Hypothalamus (tissue), 51 donors: ENCODE measurements at regions not wholly inside any gene's neighbourhood (a gene's known extent, or its start where the extent isn't known, plus 50 kb on each side); places are given as distances from the start of the nearest gene placed in this dataset.

Experiments
- DNase-seq, 51 donors: peaks; one replicate each; lab custom pipeline; 2025; lab: John Stamatoyannopoulos, UW

DNA sequence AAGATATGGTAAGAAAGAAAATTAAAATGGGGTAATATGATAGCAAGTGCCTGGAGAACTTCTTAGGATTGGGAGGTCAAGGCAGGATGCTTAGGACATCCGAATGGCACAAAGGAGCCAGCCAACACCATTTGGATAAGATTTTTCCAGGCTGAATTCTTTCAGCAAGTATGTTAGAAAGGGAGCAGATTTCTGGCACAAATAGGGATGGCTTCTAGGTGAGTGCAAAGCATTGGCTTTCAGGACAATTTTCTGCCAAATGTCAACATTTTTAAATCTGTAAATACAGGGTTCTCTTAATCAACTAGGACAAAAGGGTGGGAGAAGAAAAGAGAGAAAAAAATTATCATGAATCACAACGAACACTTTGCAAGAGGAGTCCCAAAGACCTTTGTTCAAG is 409.1 kb downstream of the GPAM start:
- DNase-seq, result no peak

DNA sequence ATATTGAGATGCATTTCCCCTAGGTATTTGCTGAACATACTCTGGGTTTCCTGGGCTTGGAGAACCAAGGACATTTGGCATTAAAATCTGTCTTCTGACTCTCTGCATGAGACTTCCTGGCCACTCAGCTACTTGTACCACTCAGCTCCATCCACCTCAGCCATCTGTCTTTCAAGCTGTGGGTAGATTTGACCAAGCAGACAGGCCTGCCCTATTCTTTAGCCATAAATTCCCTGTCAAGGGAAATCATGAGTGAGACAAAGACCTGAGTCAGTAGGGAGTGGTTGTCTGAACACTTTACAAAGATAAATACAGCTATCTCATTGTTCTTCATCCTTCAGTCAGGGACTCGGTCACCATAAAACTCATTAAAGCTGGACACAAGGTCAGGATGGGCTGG is 399.1 kb downstream of the GPAM start:
- no peak for DNase-seq

DNA sequence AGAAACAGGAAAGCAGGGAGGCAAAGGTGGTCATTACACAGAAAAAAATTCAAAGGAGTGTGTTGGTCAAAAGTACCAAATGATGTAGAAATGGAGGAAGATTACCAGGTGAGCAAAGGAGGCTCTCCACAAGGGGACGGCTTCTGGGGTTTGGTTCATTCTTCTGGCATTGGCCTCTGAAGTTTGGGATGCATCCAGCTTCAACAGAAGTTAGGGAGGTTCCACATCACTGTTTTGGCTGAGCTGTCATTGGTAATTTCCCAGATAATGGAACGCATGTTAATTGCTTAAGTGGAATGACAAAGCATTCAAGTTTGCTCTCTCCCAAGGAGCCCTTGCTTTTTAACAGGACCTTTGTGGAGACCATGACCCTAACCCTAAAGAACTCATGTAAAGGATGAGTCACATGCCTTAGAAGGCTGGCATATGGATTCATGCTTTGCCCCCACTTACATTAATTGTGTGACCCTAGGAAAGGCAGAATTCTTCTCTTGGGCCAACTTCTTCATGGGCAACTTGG is 398.6 kb downstream of the GPAM start:
- no peak for DNase-seq

DNA sequence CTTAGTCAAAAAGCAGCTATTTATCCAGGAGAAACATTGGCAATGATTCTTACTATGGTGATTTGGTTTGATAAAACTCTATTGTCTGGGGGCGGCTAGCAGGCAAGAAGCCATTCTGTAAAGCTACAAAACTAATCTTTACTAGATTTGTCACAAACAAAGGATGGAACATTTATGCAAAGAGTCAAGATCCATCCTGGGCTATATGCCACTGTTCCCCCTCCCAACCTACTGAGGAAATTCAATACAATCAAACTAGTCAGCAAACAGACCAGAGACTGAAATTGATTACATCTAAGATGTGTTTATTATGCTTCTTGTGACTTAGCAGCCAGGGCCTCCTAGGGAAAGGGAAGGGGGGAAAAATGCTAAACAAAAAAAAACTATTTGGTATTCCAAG is 397.6 kb downstream of the GPAM start:
- DNase-seq, result no peak

DNA sequence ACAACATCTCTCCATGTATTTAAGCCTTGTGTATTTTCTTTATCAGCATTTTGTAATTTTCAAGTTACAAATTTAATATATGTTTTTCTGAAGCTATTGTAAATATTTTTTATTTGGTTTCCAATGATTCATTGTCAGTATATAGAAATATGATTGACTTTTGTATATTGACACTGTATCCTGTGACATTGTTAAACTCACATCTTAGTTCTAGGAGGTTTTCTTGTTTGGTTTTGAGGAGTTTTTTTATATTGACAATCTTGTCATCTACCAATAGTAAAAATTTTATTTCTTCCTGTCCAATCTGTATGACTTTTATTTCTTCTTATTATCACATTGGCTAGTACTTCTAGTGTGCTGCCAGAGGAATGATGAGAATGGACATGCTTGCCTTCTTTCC is 393.7 kb downstream of the GPAM start:
- DNase-seq, result no peak

DNA sequence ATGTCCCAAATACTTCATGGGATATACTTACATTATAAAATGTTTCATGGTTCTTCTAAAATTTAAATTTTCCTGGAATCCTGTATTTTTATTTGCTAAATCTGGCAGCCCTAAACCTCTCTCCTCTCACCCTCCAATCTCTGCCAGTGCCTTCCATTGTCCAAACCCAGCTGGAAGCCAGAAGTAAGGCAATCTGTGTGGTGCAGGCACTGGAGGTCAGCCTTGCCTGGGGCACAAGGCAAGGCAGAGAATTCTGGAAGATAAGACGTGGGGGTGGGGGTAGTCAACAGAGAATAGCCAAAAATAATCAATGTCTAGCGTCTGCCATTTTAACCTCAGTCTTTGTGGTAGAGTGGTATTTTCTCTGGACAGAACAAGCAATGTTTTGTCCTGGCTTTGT is 381.7 kb downstream of the GPAM start:
- DNase-seq, result no peak

DNA sequence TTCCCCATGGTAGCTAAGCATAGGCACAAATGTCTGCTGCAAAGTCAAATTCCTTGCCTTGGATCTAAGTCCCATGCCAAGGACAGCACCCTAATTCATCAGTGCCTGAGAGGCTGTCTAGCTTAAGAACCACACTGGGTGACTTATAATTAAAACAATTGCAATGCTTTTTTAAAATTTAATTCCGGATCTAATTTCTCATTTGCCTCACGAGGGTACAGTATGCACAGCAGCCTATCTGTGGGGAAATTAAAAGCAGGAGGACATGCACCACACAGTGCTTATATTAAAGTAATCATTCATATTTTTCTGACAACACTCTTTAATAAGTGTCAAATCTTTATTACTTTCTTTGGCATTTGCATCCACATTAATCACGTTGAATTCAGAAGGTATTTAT is 378.8 kb downstream of the GPAM start:
- DNase-seq, result no peak

DNA sequence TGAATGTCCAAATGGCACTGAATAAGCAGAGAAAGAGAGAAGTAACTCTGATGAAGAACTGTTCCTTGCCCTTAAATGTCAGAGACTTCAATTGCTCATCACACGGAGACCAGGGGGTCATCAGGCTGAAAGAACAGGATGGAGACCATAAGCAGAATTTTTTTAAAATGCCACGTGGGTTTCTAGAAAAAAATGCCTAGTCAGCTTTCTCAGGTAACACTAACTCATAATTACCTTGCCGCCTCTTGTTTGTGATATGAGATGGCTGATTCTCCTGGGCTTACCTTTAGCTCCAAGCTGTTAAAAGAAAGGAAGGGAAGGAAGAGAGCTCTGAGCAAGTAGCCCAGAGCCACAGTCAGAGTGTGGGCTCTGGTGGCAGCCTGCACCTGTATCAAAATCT is 372.0 kb downstream of the GPAM start:
- no peak for DNase-seq

DNA sequence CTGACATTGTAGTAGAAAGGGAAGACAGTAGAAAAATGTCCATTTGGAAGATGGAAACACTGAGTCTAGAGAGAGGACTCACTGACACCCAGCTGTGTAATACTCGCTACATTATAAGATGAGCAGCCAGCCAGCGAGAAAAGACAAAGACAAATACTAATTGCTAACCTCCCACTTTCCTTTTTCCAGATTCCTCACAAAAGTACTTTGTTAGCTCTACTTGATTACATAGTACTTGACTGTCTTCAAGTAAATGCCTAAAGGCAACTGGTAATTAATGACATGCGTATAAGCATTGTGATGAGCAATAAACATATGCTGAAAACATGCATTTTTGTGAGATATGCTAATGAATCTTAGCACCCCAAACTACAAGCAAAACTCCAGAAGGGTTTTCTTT is 363.1 kb downstream of the GPAM start:
- no peak for DNase-seq

DNA sequence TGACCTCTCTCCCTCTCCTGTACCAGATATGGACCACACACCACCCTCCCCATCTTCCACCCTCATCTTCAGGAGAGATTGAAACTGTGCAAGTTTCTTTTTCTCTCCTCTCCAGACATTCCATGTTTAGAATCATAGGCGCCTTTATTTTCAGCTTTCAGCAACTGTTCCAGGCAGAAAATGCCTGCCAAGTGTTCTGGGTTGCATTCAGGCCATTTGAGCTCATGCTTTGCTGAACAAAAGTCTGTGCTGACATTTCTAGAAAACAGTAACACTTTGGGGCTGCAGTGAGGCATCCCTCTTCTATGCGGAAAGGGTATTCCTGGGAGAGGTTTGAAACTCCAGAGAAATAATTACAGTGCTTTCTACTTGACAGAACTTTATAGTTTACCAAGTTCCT is 361.7 kb downstream of the GPAM start:
- DNase-seq, result peak in 15 of 51 donors; percentile 3 to 29 (median 16)

DNA sequence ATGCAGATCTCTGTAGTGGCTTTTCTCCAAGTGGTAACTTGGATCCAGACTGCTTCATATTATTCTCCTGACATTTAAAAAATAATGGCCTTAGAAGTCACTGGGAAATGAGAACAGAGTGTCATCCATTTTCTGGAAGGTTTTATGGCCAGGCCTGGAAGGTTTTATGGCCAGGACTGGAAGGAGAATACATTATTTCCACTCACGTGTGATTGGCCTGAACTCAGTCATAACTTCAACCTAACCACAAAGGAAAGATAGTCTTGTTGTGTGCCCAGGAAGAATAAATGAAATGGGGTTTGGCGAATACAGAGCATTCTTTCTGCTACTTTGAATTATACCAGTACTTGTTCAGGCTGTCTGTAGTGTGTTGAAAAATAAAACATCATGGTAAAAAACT is 360.9 kb downstream of the GPAM start:
- DNase-seq, result no peak

DNA sequence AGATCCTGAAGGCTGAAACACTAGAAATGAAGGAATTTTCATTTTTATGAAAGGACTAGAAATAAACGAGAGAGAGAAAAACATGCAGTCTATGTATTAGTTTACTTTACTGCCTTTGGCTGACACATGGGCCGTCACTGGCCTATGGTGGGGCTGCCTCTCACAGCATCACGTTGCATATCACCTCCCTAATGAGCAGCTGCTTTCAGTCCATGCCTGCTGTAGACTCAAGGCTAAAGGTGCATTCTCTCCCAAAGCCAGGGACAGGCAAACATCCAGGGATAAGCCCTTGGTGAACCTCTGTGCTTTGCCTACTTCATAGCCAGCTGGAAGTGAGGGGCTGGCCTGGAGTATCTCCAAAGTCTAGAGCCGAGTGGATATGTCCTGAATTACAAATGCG is 359.4 kb downstream of the GPAM start:
- DNase-seq, result peak in 8 of 51 donors; percentile 3 to 31 (median 6)

DNA sequence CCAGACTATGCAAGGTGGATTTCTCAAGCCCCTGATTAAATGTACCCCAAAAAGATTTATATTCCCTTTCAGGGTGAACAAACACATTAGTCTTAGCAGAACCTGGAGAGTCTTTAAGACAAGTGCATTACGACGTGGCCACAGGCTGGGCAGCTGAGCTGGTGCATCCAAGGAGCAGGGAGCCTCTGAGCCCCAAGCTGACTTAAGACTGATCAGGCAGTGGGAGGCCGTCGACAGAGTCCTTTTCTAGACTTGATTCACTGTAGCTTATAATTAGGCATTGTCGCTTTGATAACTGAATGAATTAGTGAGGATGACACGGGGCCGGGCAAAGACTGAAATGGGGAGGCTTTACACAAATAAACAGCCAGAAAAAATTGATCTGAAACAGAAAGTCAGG is 353.2 kb downstream of the GPAM start:
- no peak for DNase-seq

DNA sequence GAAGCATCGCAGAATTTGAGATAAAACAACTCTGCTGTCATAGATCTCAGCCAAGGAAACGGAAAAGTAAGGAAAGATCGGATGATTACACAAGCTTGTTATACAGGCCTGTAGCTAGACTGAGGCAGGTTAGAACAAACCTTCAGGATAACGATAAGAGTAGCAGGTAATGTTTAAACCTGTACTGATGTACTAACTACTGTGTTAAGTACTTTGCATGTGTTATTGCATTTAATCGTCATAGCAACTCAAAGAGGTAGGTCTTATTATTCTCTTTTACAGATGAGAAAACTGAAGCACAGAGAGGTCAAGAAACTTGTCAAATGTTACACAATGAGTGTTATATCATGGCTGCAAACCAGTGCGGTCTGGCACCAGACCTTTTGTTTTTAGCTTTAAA is 352.5 kb downstream of the GPAM start:
- no peak for DNase-seq

DNA sequence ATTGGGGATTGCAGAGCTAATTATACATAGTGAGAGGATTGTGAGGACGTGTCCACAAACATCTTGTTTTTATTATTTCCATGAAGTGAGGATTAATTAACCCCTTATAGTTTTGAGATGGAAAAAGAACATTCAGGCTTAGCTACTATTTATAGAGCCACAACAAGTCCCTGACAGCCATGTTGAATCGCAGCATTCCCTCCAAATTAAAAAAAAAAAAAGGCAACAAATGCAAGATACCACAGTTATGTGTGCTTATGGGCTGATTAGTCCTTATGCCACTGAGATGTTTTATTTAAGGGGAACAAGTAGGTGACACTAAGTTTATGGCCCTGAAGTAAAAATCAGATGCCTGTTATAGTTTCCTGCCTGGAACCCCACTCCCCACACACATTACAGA is 350.3 kb downstream of the GPAM start:
- DNase-seq, result no peak

DNA sequence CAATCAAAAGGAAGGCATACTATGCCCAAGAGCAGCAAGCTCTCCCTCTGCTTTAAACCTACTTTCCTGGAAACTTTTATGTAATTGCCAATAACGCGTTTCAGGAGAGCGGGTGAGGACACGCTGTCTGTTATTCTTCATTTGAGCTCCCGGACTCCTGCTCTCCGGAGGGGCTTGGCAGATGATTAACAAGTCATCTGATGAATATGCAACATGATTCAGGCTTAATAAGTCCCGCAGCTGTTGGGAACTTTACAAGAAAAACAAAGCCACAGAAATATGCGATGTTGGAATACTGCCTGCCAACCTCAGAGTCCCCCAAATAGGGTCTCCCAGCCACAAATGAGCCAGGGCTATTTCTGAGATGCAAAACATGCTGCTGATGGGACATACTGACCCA is 348.0 kb downstream of the GPAM start:
- DNase-seq, result peak in 4 of 51 donors; percentile 0 to 20 (median 4)

DNA sequence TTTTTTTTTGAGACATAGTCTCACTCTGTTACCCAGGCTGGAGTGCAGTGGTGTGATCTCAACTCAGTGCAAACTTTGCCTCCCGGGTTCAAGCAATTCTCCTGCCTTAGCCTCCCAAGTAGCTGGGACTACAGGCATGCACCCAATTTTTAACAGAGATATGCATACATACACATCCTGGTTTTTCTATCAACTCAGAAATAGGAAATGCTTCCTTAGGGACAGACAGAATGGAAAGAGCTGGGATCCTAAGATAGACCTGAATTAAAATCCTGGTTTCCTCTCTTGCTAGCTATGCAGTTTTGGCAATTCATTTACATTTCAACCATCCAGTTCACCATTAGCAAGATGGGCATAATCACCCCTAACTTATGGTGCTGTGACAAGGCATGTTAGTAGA is 347.5 kb downstream of the GPAM start:
- DNase-seq, result no peak

DNA sequence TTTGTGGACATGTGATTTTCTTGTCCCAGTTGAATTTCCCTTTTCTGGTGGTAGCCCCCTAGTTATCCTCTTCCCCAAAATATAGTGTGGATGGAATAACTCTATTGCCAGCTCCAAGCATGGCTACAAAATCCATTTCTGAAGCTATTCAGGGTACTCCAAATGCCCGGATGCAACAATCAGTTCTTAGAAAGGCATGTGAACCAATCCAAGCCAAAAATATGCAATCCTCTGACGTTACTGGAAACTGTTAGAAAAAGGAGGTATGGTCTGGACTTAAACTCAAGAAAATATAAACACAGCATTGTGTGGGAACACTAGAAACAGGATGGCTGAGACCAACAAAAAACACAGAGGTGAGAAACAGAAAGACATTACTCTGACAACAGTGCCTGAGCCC is 347.0 kb downstream of the GPAM start:
- DNase-seq, result no peak

DNA sequence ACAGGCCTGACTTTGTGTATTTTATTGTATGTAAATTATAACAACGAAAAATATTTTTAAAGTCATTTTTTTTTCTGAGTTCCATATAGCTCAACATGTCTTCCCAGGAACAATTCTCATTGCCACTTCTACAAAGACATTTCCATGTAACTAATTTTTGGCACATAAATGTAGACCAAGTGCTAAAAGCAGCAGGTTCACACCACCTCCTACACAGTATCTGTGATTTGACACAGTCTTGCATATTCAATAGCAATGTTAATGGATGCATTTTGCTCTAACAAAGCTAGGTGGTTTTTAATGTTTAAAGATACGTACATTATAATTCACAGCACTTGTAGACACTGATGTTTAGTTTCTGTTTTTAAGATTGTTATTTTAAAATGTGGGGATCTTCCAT is 346.5 kb downstream of the GPAM start:
- no peak for DNase-seq

DNA sequence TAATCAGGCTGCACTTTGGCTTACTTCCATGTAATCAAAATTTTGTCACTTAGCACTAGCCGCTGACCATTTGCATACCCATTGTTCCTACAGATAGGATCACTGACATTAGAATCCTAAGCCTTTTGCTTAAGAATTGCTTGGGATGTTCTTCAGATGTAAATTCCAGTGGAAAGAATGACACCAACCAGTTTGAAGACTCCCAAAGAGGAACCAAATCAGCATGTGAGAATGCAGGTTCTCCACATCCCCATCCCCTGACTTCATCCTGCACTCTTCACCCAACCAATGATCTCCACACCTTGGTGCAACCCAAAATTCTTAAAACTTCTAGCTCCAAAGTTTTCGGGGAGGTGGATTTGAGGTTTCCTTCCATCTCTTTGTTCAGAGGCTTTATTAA is 345.6 kb downstream of the GPAM start:
- DNase-seq, result no peak

DNA sequence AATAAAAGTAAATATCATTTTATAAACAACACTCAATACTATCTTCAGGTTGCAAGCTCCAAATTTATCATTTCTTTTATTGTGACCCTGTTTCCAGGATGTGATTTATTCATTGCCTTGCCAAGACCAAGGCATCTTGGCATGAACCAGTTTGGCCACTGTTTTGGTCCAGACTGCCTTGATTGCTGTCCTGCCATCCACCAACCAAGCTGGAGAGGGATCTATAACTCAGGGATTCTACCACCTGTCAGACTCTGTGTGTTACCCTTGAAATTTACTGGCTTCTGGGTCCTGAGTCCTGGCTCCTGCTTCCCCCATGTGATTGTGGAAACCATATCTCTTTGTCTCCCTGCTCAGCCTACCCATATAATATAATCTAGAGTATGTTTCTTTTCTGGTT is 343.0 kb downstream of the GPAM start:
- DNase-seq, result no peak

DNA sequence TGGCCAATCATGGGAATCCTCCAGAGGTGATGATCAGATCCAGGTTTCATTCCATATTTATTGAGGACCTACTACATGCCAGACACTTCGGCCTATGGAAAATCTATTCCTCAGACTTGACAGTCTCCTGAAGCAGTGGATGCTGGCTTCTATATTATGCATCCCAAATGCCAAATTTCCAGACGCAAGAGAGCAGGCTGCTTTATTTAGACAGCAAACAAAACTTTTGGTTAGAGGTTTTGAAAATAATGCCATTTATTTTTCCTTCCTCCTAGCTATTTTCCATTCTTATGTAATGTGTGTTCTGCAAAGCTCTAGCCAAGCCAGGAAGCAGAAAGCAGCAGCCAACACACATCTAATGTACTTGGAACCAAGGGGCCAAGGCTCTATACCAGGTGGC is 330.8 kb downstream of the GPAM start:
- no peak for DNase-seq

DNA sequence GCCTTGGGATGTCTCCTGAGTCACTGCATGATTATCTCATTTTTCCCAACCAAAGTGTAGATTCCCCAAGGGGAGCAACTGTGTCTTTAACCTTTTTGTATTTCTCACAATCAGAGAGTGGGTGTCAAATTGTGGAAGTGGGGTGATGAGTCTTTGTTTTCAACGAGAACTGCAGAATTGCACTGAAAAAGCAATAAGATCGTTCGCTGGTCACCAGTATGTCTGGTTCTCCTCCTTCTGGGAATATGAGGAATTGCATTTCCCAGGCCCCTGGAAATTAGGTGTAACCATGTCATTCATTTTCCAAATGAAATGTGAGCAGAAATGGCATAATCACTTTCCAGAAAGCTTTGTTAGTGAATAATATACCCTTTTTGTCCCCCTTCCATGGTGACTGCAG is 326.9 kb downstream of the GPAM start:
- DNase-seq, result peak in 1 of 51 donors; percentile 13

DNA sequence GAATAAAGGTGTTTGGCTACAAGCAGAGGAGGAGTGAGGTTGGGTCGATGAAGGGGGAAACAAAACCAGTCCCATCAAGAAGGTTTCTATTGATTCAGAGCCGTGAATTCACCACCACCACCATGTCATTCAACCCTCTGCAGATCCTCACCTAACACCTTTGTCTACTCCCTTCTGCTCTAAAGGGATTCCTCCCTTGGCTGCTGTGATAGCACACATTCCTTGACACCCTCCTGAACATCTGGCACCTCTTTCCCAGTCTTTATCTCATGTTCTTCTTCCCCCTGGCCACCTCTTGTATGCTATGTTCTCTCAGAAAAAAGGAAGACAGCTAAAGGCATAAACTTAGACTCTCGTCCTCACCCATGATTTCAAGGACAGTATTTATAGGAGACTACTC is 318.0 kb downstream of the GPAM start:
- DNase-seq, result no peak
